Gastrocnemius medialis (tissue), 4 donors: ENCODE measurements at regions not wholly inside any gene's neighbourhood (a gene's known extent, or its start where the extent isn't known, plus 50 kb on each side); places are given as distances from the start of the nearest gene placed in this dataset.

Experiments
- CTCF ChIP-seq, 5 experiments: fragments of 450-650 bp in 3 of 5; fragments of 200-600 bp in 2 of 5; sonication (generic) in 2 of 5; IDR thresholded peaks in 4 of 5; conservative IDR thresholded peaks in 1 of 5; 1 replicate in 4 of 5; 2 replicates in 1 of 5; pipeline ENCODE4 v1.5.1; 2016 to 2019; ENCODE audit warnings: antibody characterized with exemption in 5 of 5, mild to moderate bottlenecking in 3 of 5, moderate library complexity in 3 of 5
- POLR2A ChIP-seq, 2 donors: fragments of 450-650 bp; IDR thresholded peaks; one replicate each; pipeline ENCODE4 v1.6.1; 2017; ENCODE audit warnings: antibody characterized with exemption in 2 of 2, mild to moderate bottlenecking in 2 of 2, moderate library complexity in 2 of 2

- TF ChIP-seq POLR2A (IDR thresholded peaks at IDR 0.05) (no peak), CTCF (IDR thresholded peaks at IDR 0.05 in 4 of 5, conservative IDR thresholded peaks at IDR 0.05 in 1 of 5) (no peak)
These were observed 63.8 kb upstream of the GPR31 start for GRCh38 chr6:167221400-167222201.
